NCI-H345 treated with DMSO at 0.1 percent for 48 hours (cell line): ENCODE measurements at regions not wholly inside any gene's neighbourhood (a gene's known extent, or its start where the extent isn't known, plus 50 kb on each side); places are given as distances from the start of the nearest gene placed in this dataset.
"Not testable (repeated sequence)": the region's sequence is repeated elsewhere in the genome, so short reads cannot be mapped to it uniquely, and the experiment has no call there.

ENCODE experiments used
- DNase-seq: peaks from one replicate; lab custom pipeline; 2025; ENCODE audit not compliant: unreplicated experiment; lab: John Stamatoyannopoulos, UW

- no peak for DNase-seq
Measured at GRCh38 chr12:76653342-76653741, 93.8 kb upstream of the OSBPL8 start.

- no peak for DNase-seq
Measured at GRCh38 chr12:76664731-76665130, 99.2 kb upstream of the ZDHHC17 start.

GRCh38 chr12:76666290-76666835, 97.6 kb upstream of the ZDHHC17 start:
- no peak for DNase-seq

GRCh38 chr12:76669981-76670380, 93.9 kb upstream of the ZDHHC17 start:
- no peak for DNase-seq

GRCh38 chr12:76670776-76671175, 93.1 kb upstream of the ZDHHC17 start:
- DNase-seq = no peak

- no peak for DNase-seq
Measured at GRCh38 chr12:76674669-76675315, 89.1 kb upstream of the ZDHHC17 start.

GRCh38 chr12:76676261-76676660, 87.7 kb upstream of the ZDHHC17 start:
- DNase-seq = not testable (repeated sequence)

- no peak for DNase-seq
Measured at GRCh38 chr12:76678992-76679391, 84.9 kb upstream of the ZDHHC17 start.

- no peak for DNase-seq
Measured at GRCh38 chr12:76679778-76680177, 84.1 kb upstream of the ZDHHC17 start.

GRCh38 chr12:76680940-76681339, 83.0 kb upstream of the ZDHHC17 start:
- no peak for DNase-seq

GRCh38 chr12:76685246-76685678, 78.7 kb upstream of the ZDHHC17 start:
- DNase-seq = no peak

- DNase-seq = no peak
Measured at GRCh38 chr12:76687981-76688380, 75.9 kb upstream of the ZDHHC17 start.

GRCh38 chr12:76688631-76689030, 75.3 kb upstream of the ZDHHC17 start:
- DNase-seq = no peak

GRCh38 chr12:76690921-76691700, 72.8 kb upstream of the ZDHHC17 start:
- DNase-seq = no peak

- DNase-seq = no peak
Measured at GRCh38 chr12:76692846-76693245, 71.1 kb upstream of the ZDHHC17 start.

- DNase-seq = no peak
Measured at GRCh38 chr12:76694369-76694768, 69.5 kb upstream of the ZDHHC17 start.

- DNase-seq = no peak
Measured at GRCh38 chr12:76696186-76696585, 67.7 kb upstream of the ZDHHC17 start.

GRCh38 chr12:76697849-76698248, 66.1 kb upstream of the ZDHHC17 start:
- DNase-seq = no peak

- DNase-seq = no peak
Measured at GRCh38 chr12:76698316-76698715, 65.6 kb upstream of the ZDHHC17 start.

GRCh38 chr12:76698966-76699365, 64.9 kb upstream of the ZDHHC17 start:
- DNase-seq = peak; percentile 16

GRCh38 chr12:76701690-76702089, 62.2 kb upstream of the ZDHHC17 start:
- DNase-seq = no peak

- no peak for DNase-seq
Measured at GRCh38 chr12:76702946-76703345, 61.0 kb upstream of the ZDHHC17 start.
